Activated naive CD4-positive, alpha-beta T cell treated with anti-CD3 and anti-CD28 coated beads, Interleukin-2, amount 10 ng/mL, durations not matched to agents 7 days and 5 days (primary cell): ENCODE measurements at regions not wholly inside any gene's neighbourhood (a gene's known extent, or its start where the extent isn't known, plus 50 kb on each side); places are given as distances from the start of the nearest gene placed in this dataset.
"Not testable (repeated sequence)": the region's sequence is repeated elsewhere in the genome, so short reads cannot be mapped to it uniquely, and the experiment has no call there.

ENCODE experiments used
- CTCF ChIA-PET: fragments of 350-600 bp; sonication (Branson Sonifier 250); formaldehyde crosslinking; loops from one replicate; lab custom pipeline; 2021; ENCODE audit warnings: antibody characterized with exemption; lab: Charles Lee
- DNase-seq: peaks from one replicate; pipeline ENCODE4 v3.0.0-alpha.2; 2020
- H3K27ac Mint-ChIP-seq: one replicate; pipeline ENCODE4 v1.8.0; 2021; ENCODE audit warnings: mild to moderate bottlenecking, moderate library complexity, mixed read lengths
- H3K27me3 Mint-ChIP-seq: one replicate; pipeline ENCODE4 v1.8.0; 2021; ENCODE audit warnings: mild to moderate bottlenecking, mixed read lengths
- H3K36me3 Mint-ChIP-seq: one replicate; pipeline ENCODE4 v1.8.0; 2021; ENCODE audit warnings: mixed read lengths
- H3K4me1 Mint-ChIP-seq: one replicate; pipeline ENCODE4 v1.8.0; 2021; ENCODE audit warnings: mixed read lengths
- H3K4me3 Mint-ChIP-seq: one replicate; pipeline ENCODE4 v1.8.0; 2021; ENCODE audit warnings: mild to moderate bottlenecking, moderate library complexity, mixed read lengths
- H3K9me3 Mint-ChIP-seq: one replicate; pipeline ENCODE4 v1.8.0; 2021; ENCODE audit warnings: mixed read lengths

DNA sequence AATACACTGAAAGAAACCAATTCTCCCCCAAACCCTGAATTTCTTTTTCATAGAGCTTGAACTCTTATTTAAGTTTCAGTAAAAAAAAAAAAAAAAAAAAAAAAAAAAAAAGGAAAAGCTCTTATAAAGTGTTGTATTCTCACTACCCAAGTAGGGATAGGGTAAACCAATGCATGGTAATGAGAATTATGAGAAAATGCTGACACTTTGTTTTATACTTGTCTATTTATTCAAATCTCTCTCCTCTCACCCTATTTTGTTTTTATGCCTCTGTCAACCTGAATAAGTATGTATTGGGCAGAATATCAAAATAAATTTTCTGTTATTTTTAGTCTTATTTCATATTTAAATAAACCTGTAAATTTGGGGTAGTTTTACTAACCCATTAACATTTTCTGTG is 181.9 kb downstream of the GJA1 start:
- Mint-ChIP-seq H3K27me3 (no peaks in the 10 kb centered on the region), H3K9me3 (no peaks in the 10 kb centered on the region), H3K36me3 (no peaks in the 10 kb centered on the region), H3K27ac (no peak overlapping the region), H3K4me3 (no peak overlapping the region), H3K4me1 (no peaks in the 10 kb centered on the region)
- CTCF ChIA-PET = interaction anchor here (0.6 kb wide), 1 partner anchor 32 kb away, joined by 3 read pairs; no protein-coding TSS in a partner anchor
- DNase-seq = no peak

- CTCF ChIA-PET = no interaction called here
- Mint-ChIP-seq H3K4me1 (no peaks in the 10 kb centered on the region), H3K27ac (no peak overlapping the region), H3K36me3 (no peaks in the 10 kb centered on the region), H3K4me3 (no peak overlapping the region), H3K27me3 (no peaks in the 10 kb centered on the region), H3K9me3 (no peaks in the 10 kb centered on the region)
- DNase-seq = no peak
These were observed 183.6 kb downstream of the GJA1 start for GRCh38 chr6:121619013-121619412.

DNA sequence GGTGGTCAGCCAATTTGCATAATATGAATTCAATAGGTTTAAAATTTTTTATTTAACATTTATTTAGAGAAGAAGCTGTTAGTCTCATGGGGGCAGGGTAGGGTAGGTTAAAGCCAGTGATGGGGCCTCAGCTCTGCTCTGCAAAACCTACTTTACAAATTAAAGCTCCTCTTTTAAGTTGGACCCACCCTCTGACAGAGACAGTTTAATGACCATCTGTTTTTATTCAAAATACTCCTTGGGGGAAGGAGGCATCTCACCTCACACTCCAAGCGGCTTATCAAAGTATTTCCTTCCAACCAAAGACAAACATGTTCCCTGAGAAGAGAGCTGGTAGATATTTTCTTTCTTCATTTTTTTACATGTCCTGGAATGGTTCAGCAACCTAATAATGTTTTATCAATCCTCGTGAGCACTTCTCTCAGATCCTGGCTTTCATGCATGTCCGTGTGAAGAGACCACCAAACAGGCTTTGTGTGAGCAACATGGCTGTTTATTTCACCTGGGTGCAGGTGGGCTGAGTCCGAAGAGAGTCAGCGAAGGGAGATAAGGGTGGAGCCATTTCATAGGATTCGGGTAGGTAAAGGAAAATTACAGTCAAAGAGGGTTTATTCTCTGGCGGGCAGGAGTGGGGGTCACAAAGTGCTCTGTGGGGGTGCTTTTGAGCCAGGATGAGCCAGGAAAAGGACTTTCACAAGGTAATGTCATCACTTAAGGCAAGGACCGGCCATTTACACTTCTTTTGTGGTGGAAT is 184.7 kb downstream of the GJA1 start:
- Mint-ChIP-seq H3K4me1 (no peaks in the 10 kb centered on the region), H3K27ac (no peak overlapping the region), H3K36me3 (no peaks in the 10 kb centered on the region), H3K27me3 (no peaks in the 10 kb centered on the region), H3K4me3 (no peak overlapping the region), H3K9me3 (peaks cover 4% of the 10 kb centered on the region)
- no peak for DNase-seq
- CTCF ChIA-PET = no interaction called here

- H3K27me3 Mint-ChIP-seq = peaks cover 4% of the 10 kb centered on the region
- peaks cover 21% of the 10 kb centered on the region for H3K9me3 Mint-ChIP-seq
- CTCF ChIA-PET = no interaction called here
- no peak overlapping the region for H3K27ac Mint-ChIP-seq
- no peak overlapping the region for H3K4me3 Mint-ChIP-seq
- DNase-seq = no peak
- no peaks in the 10 kb centered on the region for H3K36me3 Mint-ChIP-seq
- no peaks in the 10 kb centered on the region for H3K4me1 Mint-ChIP-seq
These were observed 192.3 kb downstream of the GJA1 start for GRCh38 chr6:121627761-121628160.

DNA sequence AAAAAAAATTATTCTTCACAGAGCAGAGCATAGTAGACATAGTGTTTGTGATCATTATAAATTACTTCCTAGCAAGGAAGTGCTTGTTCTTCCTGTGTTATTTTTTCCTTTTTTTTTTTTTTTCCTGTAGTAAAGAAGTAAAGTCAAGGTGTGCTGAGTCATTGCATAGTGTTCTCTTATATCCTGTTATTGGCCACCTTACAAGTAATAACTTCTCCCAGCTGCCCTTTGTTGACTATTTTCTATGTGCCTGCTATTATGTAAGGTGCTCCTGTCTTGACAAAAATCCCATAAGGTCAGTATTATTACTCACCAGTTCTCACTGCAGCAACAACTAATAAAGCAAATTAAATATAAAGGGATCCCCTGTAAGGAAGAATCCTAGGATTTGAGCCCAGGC is 195.3 kb downstream of the GJA1 start:
- CTCF ChIA-PET = interaction anchor here (0.6 kb wide), 1 partner anchor 360 kb away, joined by 3 read pairs; no protein-coding TSS in a partner anchor

GRCh38 chr6:121631752-121632151 is 196.3 kb downstream of the GJA1 start:
- H3K27ac Mint-ChIP-seq, H3K4me1 Mint-ChIP-seq, H3K4me3 Mint-ChIP-seq, CTCF ChIA-PET, H3K36me3 Mint-ChIP-seq, H3K27me3 Mint-ChIP-seq, DNase-seq: not testable (repeated sequence)
- H3K9me3 Mint-ChIP-seq = peaks cover 22% of the 10 kb centered on the region

More for the DNA sequence above, 195.3 kb downstream of the GJA1 start:
- Mint-ChIP-seq H3K9me3 (peaks cover 19% of the 10 kb centered on the region), H3K27ac (no peak overlapping the region), H3K36me3 (no peaks in the 10 kb centered on the region), H3K4me1 (no peaks in the 10 kb centered on the region), H3K27me3 (no peaks in the 10 kb centered on the region), H3K4me3 (no peak overlapping the region)
- no peak for DNase-seq

DNA sequence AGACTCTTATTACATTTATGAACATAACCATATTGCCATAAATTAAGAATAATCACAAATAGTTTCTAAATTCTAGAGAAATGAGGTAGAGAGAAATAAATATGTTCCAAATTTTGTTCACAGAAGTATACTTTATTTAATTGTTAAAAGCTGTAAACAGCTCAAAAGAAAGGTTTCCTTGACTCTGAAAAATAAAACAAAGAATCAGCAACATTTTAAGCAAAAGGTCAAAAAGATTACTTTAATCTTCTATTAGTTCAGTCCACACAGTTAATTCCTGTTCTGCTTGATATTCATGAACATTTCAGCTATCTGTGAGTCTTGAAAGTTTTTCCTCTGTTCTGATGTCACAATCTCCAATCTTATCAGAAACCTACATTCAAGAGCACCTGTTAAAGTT is 197.9 kb downstream of the GJA1 start:
- Mint-ChIP-seq H3K36me3 (no peaks in the 10 kb centered on the region), H3K9me3 (peaks cover 24% of the 10 kb centered on the region), H3K4me1 (no peaks in the 10 kb centered on the region), H3K27me3 (no peaks in the 10 kb centered on the region), H3K27ac (no peak overlapping the region), H3K4me3 (no peak overlapping the region)
- CTCF ChIA-PET = no interaction called here
- DNase-seq = no peak

GRCh38 chr6:121634586-121634985 is 199.1 kb downstream of the GJA1 start:
- DNase-seq, H3K4me3 Mint-ChIP-seq, H3K27ac Mint-ChIP-seq, H3K36me3 Mint-ChIP-seq, H3K27me3 Mint-ChIP-seq, H3K4me1 Mint-ChIP-seq, CTCF ChIA-PET: not testable (repeated sequence)
- peaks cover 24% of the 10 kb centered on the region for H3K9me3 Mint-ChIP-seq

GRCh38 chr6:121635355-121635754 is 199.9 kb downstream of the GJA1 start:
- CTCF ChIA-PET = no interaction called here

DNA sequence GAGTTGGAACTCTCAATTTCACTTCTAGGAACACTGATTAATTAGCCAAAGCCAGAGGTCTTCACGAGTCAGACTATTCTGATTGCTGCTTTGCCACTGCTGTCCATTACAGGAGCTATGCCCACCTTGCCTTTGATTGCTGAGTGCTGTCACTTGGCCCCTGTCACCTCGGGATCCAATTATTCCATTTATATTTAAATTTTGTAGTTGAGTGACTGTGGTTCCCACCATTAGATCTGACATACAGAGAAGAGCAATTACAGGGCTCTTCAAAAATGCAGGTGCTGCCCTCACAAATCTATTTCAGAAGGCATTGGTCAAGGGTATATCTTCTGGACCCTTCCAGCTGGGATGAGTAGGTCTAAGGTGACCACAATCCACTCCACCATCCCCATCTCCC is 200.8 kb downstream of the GJA1 start:
- H3K4me1 Mint-ChIP-seq, H3K4me3 Mint-ChIP-seq, CTCF ChIA-PET, H3K36me3 Mint-ChIP-seq, DNase-seq, H3K27me3 Mint-ChIP-seq, H3K27ac Mint-ChIP-seq: not testable (repeated sequence)
- peaks cover 21% of the 10 kb centered on the region for H3K9me3 Mint-ChIP-seq

More at GRCh38 chr6:121635355-121635754, 199.9 kb downstream of the GJA1 start:
- Mint-ChIP-seq H3K4me3 (no peak overlapping the region), H3K27ac (no peak overlapping the region), H3K9me3 (peaks cover 24% of the 10 kb centered on the region), H3K27me3 (no peaks in the 10 kb centered on the region), H3K4me1 (no peaks in the 10 kb centered on the region), H3K36me3 (no peaks in the 10 kb centered on the region)
- no peak for DNase-seq

DNA sequence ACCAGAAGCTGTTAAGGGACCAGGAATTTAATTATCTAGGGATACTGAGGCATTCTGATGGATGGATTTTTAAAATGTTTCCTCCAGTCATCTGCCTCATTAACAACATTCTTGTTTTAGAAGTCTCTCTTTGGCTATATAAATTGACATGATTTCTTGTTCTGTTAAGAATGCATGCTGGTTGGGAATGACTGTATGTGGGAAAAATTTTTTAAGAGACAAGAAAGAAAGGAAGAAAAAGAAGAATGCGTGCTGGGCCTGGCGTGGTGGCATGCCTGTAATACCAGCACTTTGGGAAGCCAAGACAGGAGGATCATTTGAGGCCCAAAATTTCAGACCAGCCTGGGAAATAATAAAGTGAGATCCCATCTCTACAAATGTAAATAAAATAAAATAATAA is 203.6 kb downstream of the GJA1 start:
- CTCF ChIA-PET = no interaction called here
- DNase-seq = no peak
- Mint-ChIP-seq H3K4me3 (no peak overlapping the region), H3K4me1 (no peaks in the 10 kb centered on the region), H3K27me3 (no peaks in the 10 kb centered on the region), H3K9me3 (peaks cover 12% of the 10 kb centered on the region), H3K27ac (no peak overlapping the region), H3K36me3 (peaks cover 3% of the 10 kb centered on the region)

DNA sequence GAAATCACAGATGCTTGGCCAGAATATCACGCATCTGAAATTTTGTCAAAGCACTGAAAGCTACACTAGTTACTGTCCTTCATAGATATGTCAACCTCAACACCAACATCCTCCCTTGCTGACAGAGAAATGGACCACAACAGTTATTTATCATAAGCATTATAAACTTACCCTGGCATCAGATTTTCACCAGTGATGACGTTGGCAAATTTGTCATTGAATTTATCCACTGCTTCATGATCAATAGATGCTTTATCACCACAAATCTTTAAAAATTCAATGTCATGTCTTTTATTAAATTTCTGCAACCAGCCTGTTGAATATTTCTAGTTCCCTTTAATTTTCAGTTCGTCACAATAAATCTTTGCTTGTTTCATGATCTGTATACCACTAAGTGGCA is 205.7 kb downstream of the GJA1 start:
- no peak for DNase-seq
- peaks cover 6% of the 10 kb centered on the region for H3K9me3 Mint-ChIP-seq
- H3K27me3 Mint-ChIP-seq = no peaks in the 10 kb centered on the region
- H3K36me3 Mint-ChIP-seq = peaks cover 3% of the 10 kb centered on the region
- H3K4me1 Mint-ChIP-seq = peaks cover 12% of the 10 kb centered on the region
- H3K27ac Mint-ChIP-seq = no peak overlapping the region
- no peak overlapping the region for H3K4me3 Mint-ChIP-seq
- CTCF ChIA-PET = no interaction called here

DNA sequence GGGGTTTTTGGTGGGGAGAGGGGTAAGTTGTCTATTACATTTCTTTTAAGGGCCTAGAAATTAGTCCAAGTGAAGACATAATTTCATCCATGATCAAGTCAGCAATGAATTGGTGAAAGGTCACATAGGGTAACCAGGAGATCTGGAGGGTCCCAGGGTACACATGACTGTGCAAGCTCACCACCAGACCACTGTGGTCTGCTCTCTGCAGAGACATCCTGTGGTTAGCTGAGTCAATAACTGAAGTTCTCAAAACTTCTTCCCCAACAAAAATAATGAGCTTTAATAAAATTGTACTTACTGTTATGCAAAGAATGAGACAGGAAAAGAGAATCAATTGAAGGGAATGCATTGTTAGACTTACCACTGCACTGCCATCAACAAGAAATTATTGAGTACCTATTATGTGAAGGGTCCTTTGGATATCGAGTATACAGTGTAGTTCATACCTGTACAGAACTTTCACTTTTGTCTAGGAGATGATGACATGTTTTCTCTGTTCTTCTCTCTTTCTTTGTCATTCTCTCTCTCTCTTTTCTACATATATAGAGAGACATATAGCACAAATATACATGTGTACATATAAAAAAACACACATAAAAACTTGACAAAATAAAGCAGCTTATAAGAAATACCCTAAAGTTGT is 209.8 kb downstream of the GJA1 start:
- Mint-ChIP-seq H3K36me3 (peaks cover 3% of the 10 kb centered on the region), H3K4me3 (no peak overlapping the region), H3K4me1 (peaks cover 21% of the 10 kb centered on the region), H3K27ac (no peak overlapping the region), H3K27me3 (no peaks in the 10 kb centered on the region), H3K9me3 (peaks cover 2% of the 10 kb centered on the region)
- DNase-seq = peak; percentile 21
- CTCF ChIA-PET = no interaction called here

DNA sequence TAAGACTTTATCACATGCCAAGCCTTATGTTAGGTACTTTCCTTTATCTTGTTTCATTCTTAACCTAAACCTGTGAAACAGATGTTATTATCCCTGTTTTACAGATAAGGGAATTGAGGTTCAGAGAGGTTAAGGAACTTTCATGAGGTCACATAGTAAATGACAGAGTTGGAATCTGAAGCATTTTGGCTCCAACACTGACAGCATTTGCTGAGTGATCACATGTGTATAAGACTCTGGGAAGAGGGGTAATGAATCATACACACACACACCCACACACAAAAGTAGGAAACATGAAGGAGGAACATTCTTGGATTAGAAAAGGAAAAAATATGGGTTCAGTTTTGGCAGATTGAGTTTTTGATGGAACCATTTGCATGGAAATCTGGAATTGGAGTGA is 212.5 kb downstream of the GJA1 start:
- no peak overlapping the region for H3K4me3 Mint-ChIP-seq
- no peak overlapping the region for H3K27ac Mint-ChIP-seq
- peaks cover 3% of the 10 kb centered on the region for H3K36me3 Mint-ChIP-seq
- H3K27me3 Mint-ChIP-seq = no peaks in the 10 kb centered on the region
- peaks cover 42% of the 10 kb centered on the region for H3K4me1 Mint-ChIP-seq
- peaks cover 2% of the 10 kb centered on the region for H3K9me3 Mint-ChIP-seq
- CTCF ChIA-PET = no interaction called here
- DNase-seq = no peak

GRCh38 chr6:121649951-121650350 is 214.5 kb downstream of the GJA1 start:
- peaks cover 46% of the 10 kb centered on the region for H3K4me1 Mint-ChIP-seq
- no peaks in the 10 kb centered on the region for H3K36me3 Mint-ChIP-seq
- H3K4me3 Mint-ChIP-seq = no peak overlapping the region
- DNase-seq = no peak
- no peaks in the 10 kb centered on the region for H3K9me3 Mint-ChIP-seq
- H3K27ac Mint-ChIP-seq = no peak overlapping the region
- CTCF ChIA-PET = interaction anchor here (0.6 kb wide), 1 partner anchor 32 kb away, joined by 3 read pairs; no protein-coding TSS in a partner anchor
- H3K27me3 Mint-ChIP-seq = no peaks in the 10 kb centered on the region
